ENCODE measurements at regions not wholly inside any gene's neighbourhood (a gene's known extent, or its start where the extent isn't known, plus 50 kb on each side); places are given as distances from the start of the nearest gene placed in this dataset. TPM values are rescaled to one million over a fixed set of nuclear protein-coding genes. Genes with fewer than 3 reads are reported as not detected.

- Histone ChIP-seq H3K27me3 (ENCODE audit: insufficient read depth, low read length) (no peaks in the 10 kb centered on the region), H3K4me1 (ENCODE audit: insufficient read depth, low read length) (no peaks in the 10 kb centered on the region), H3K4me3 (ENCODE audit: low read length in 2 of 2) (no peak overlapping the region), H3K27ac (ENCODE audit: low read depth, low read length) (no peak overlapping the region), H3K9me3 (ENCODE audit: control insufficient read depth in 1 of 2, low read length in 2 of 2) (no peaks in the 10 kb centered on the region), H3K36me3 (ENCODE audit: insufficient read depth, low read length) (no peaks in the 10 kb centered on the region)
- intact Hi-C loops (cut with micrococcal nuclease): no loop called here
- ChIA-PET POLR2A (ENCODE audit: partially characterized antibody) (no interaction called here), CTCF (ENCODE audit: partially characterized antibody) (no interaction called here)
- peaks cover 0 to 7% (median 3%) of the 10 kb centered on the region in 8 donors for H3K9me3 Mint-ChIP-seq
- peaks cover 0 to 3% of the 10 kb centered on the region in 2 donors for H3K27me3 Mint-ChIP-seq
- no peaks in the 10 kb centered on the region for H3K36me3 Mint-ChIP-seq
- no peak overlapping the region for H3K27ac Mint-ChIP-seq
- DNase-seq: no peak
- no peak overlapping the region for H3K4me3 Mint-ChIP-seq
- H3K4me1 Mint-ChIP-seq: no peaks in the 10 kb centered on the region
These were observed 61.5 kb upstream of the RASSF8 start for GRCh38 chr12:25896981-25897380.

- ChIA-PET POLR2A (ENCODE audit: partially characterized antibody) (no interaction called here), CTCF (ENCODE audit: partially characterized antibody) (no interaction called here)
- no peak for DNase-seq
- no peaks in the 10 kb centered on the region for H3K4me1 Mint-ChIP-seq
- H3K4me3 Mint-ChIP-seq: no peak overlapping the region
- no peak overlapping the region for H3K27ac Mint-ChIP-seq
- intact Hi-C loops (cut with micrococcal nuclease): no loop called here
- H3K36me3 ChIP-seq (ENCODE audit: insufficient read depth, low read length): no peaks in the 10 kb centered on the region
- no peaks in the 10 kb centered on the region for H3K9me3 ChIP-seq (ENCODE audit: control insufficient read depth in 1 of 2, low read length in 2 of 2)
- peaks cover 0 to 3% of the 10 kb centered on the region in 2 donors for H3K27me3 Mint-ChIP-seq
- H3K4me1 ChIP-seq (ENCODE audit: insufficient read depth, low read length): no peaks in the 10 kb centered on the region
- peaks cover 0 to 3% (median 0%) of the 10 kb centered on the region in 8 donors for H3K9me3 Mint-ChIP-seq
- no peaks in the 10 kb centered on the region for H3K36me3 Mint-ChIP-seq
- no peak overlapping the region for H3K27ac ChIP-seq (ENCODE audit: low read depth, low read length)
- H3K27me3 ChIP-seq (ENCODE audit: insufficient read depth, low read length): no peaks in the 10 kb centered on the region
- no peak overlapping the region for H3K4me3 ChIP-seq (ENCODE audit: low read length in 2 of 2)
These were observed 54.8 kb upstream of the RASSF8 start for GRCh38 chr12:25903603-25904245.

GRCh38 chr12:25904442-25904841, 54.0 kb upstream of the RASSF8 start:
- Mint-ChIP-seq H3K9me3 (peaks cover 0 to under 1% (median 0%) of the 10 kb centered on the region in 8 donors), H3K27me3 (peaks cover 0 to 3% of the 10 kb centered on the region in 2 donors), H3K27ac (no peak overlapping the region), H3K4me1 (no peaks in the 10 kb centered on the region), H3K4me3 (no peak overlapping the region), H3K36me3 (no peaks in the 10 kb centered on the region)
- Histone ChIP-seq H3K9me3 (ENCODE audit: control insufficient read depth in 1 of 2, low read length in 2 of 2) (no peaks in the 10 kb centered on the region), H3K4me3 (ENCODE audit: low read length in 2 of 2) (no peak overlapping the region), H3K27ac (ENCODE audit: low read depth, low read length) (no peak overlapping the region), H3K36me3 (ENCODE audit: insufficient read depth, low read length) (no peaks in the 10 kb centered on the region), H3K27me3 (ENCODE audit: insufficient read depth, low read length) (no peaks in the 10 kb centered on the region), H3K4me1 (ENCODE audit: insufficient read depth, low read length) (no peaks in the 10 kb centered on the region)
- ChIA-PET CTCF (ENCODE audit: partially characterized antibody) (no interaction called here), POLR2A (ENCODE audit: partially characterized antibody) (no interaction called here)
- intact Hi-C loops (cut with micrococcal nuclease): no loop called here
- no peak for DNase-seq

GRCh38 chr12:25906651-25907340, 51.7 kb upstream of the RASSF8 start:
- ChIA-PET CTCF (ENCODE audit: partially characterized antibody) (interaction anchor here (1.0 kb wide), 1 partner anchor 11 kb away, joined by 3 read pairs; no protein-coding TSS in a partner anchor), POLR2A (ENCODE audit: partially characterized antibody) (no interaction called here)
- no peaks in the 10 kb centered on the region for H3K4me1 Mint-ChIP-seq
- no peaks in the 10 kb centered on the region for H3K27me3 Mint-ChIP-seq
- no peaks in the 10 kb centered on the region for H3K4me1 ChIP-seq (ENCODE audit: insufficient read depth, low read length)
- H3K4me3 Mint-ChIP-seq: no peak overlapping the region
- no peaks in the 10 kb centered on the region for H3K9me3 ChIP-seq (ENCODE audit: control insufficient read depth in 1 of 2, low read length in 2 of 2)
- no peak overlapping the region for H3K27ac ChIP-seq (ENCODE audit: low read depth, low read length)
- H3K36me3 Mint-ChIP-seq: no peaks in the 10 kb centered on the region
- no peaks in the 10 kb centered on the region for H3K36me3 ChIP-seq (ENCODE audit: insufficient read depth, low read length)
- no peaks in the 10 kb centered on the region for H3K27me3 ChIP-seq (ENCODE audit: insufficient read depth, low read length)
- intact Hi-C loops (cut with micrococcal nuclease): no loop called here
- H3K4me3 ChIP-seq (ENCODE audit: low read length in 2 of 2): no peak overlapping the region
- no peak overlapping the region for H3K27ac Mint-ChIP-seq
- DNase-seq: no peak
- no peaks in the 10 kb centered on the region for H3K9me3 Mint-ChIP-seq

Small RNAs in the stretch of these regions (microRNA-seq; reads per million reads assigned to microRNA genes)
- gene MIR4302 (ENCODE audit: borderline microRNAs expressed, borderline number of aligned reads, borderline replicate concordance): not detected
